HEK293 (cell line): ENCODE measurements at regions not wholly inside any gene's neighbourhood (a gene's known extent, or its start where the extent isn't known, plus 50 kb on each side); places are given as distances from the start of the nearest gene placed in this dataset.

Experiments used
- CTCF ChIA-PET: fragments of 350-600 bp; formaldehyde crosslinking; extraction: SDS; loops from one replicate; lab custom pipeline; 2021; ENCODE audit warnings: antibody characterized with exemption; lab: Yijun Ruan, JAX
- POLR2A ChIA-PET: fragments of 300-600 bp; formaldehyde crosslinking; extraction: SDS; loops from one replicate; lab custom pipeline; 2020; ENCODE audit warnings: antibody characterized with exemption, inconsistent platforms; lab: Yijun Ruan, JAX
- H3K27ac ChIP-seq: fragments of 200-500 bp; sonication (Bioruptor generic); 2 replicates; pipeline ENCODE4 v1.5.1; 2014; ENCODE audit warnings: low read depth, low read length, control low read depth, inconsistent platforms; ENCODE audit errors: extremely low read depth
- H3K36me3 ChIP-seq, 2 experiments: fragments of 200-500 bp in 1 of 2; sonication (Bioruptor generic) in 1 of 2; 1 replicate in 1 of 2; 2 replicates in 1 of 2; pipeline ENCODE4 v1.5.1; 2014 to 2017; ENCODE audit warnings: inconsistent platforms in 2 of 2, low read length in 2 of 2; ENCODE audit not compliant: control insufficient read depth in 2 of 2, insufficient read depth in 1 of 2
- H3K4me1 ChIP-seq: fragments of 200-500 bp; sonication (Bioruptor generic); 2 replicates; pipeline ENCODE4 v1.5.1; 2014; ENCODE audit warnings: mild to moderate bottlenecking, low read length, inconsistent platforms; ENCODE audit not compliant: control insufficient read depth, insufficient read depth
- H3K4me3 ChIP-seq: 2 replicates; pipeline ENCODE4 v1.5.1; 2011; ENCODE audit warnings: low read depth, mild to moderate bottlenecking, control low read depth, low read length, moderate library complexity
- H3K9me3 ChIP-seq: fragments of 200-500 bp; sonication (Bioruptor generic); 2 replicates; pipeline ENCODE4 v1.5.1; 2014; ENCODE audit warnings: low read depth, low read length, inconsistent platforms; ENCODE audit not compliant: control insufficient read depth, insufficient read depth
- ATF2 ChIP-seq: fragments of 450-650 bp; formaldehyde crosslinking; IDR thresholded peaks from 2 replicates; pipeline ENCODE4 v1.5.1; 2016; ENCODE audit warnings: missing biosample characterization, missing genetic modification characterization, low read depth
- GFI1B ChIP-seq: fragments of 450-650 bp; formaldehyde crosslinking; IDR thresholded peaks from 2 replicates; pipeline ENCODE4 v1.5.1; 2016; ENCODE audit warnings: missing biosample characterization, missing genetic modification characterization
- IKZF3 ChIP-seq: fragments of 450-650 bp; IDR thresholded peaks from 2 replicates; pipeline ENCODE4 v1.5.0; 2018; ENCODE audit warnings: missing biosample characterization, mild to moderate bottlenecking, missing genetic modification characterization, moderate library complexity
- INSM2 ChIP-seq: fragments of 450-650 bp; formaldehyde crosslinking; IDR thresholded peaks from 2 replicates; pipeline ENCODE4 v1.5.1; 2016; ENCODE audit warnings: missing biosample characterization, missing genetic modification characterization
- MYNN ChIP-seq: fragments of 450-650 bp; formaldehyde crosslinking; IDR thresholded peaks from 2 replicates; pipeline ENCODE4 v1.5.1; 2016; ENCODE audit warnings: missing biosample characterization, missing genetic modification characterization, borderline replicate concordance
- SALL2 ChIP-seq: fragments of 450-650 bp; formaldehyde crosslinking; IDR thresholded peaks from 2 replicates; pipeline ENCODE4 v1.5.0; 2017; ENCODE audit warnings: missing biosample characterization, mild to moderate bottlenecking, missing genetic modification characterization, borderline replicate concordance
- SP7 ChIP-seq: fragments of 450-650 bp; formaldehyde crosslinking; IDR thresholded peaks from 2 replicates; pipeline ENCODE4 v1.5.1; 2016; ENCODE audit warnings: missing biosample characterization, missing genetic modification characterization
- TSHZ1 ChIP-seq: fragments of 450-650 bp; formaldehyde crosslinking; IDR thresholded peaks from 2 replicates; pipeline ENCODE4 v1.5.1; 2016; ENCODE audit warnings: missing biosample characterization, missing genetic modification characterization, borderline replicate concordance
- ZBTB17 ChIP-seq: fragments of 450-650 bp; formaldehyde crosslinking; IDR thresholded peaks from 2 replicates; pipeline ENCODE4 v1.5.1; 2016; ENCODE audit warnings: missing biosample characterization, missing genetic modification characterization
- ZBTB26 ChIP-seq: fragments of 450-650 bp; formaldehyde crosslinking; optimal IDR thresholded peaks from 2 replicates; pipeline ENCODE3; 2016; ENCODE audit warnings: missing biosample characterization, mild to moderate bottlenecking, missing genetic modification characterization
- ZNF26 ChIP-seq: fragments of 450-650 bp; formaldehyde crosslinking; IDR thresholded peaks from 2 replicates; pipeline ENCODE4 v1.5.1; 2016; ENCODE audit warnings: missing biosample characterization, missing genetic modification characterization
- ZNF280D ChIP-seq: fragments of 450-650 bp; formaldehyde crosslinking; IDR thresholded peaks from 2 replicates; pipeline ENCODE4 v1.5.1; 2016; ENCODE audit warnings: missing biosample characterization, missing genetic modification characterization
- ZNF292 ChIP-seq: fragments of 450-650 bp; formaldehyde crosslinking; IDR thresholded peaks from 2 replicates; pipeline ENCODE4 v1.5.1; 2016; ENCODE audit warnings: low read depth, missing biosample characterization, missing genetic modification characterization, borderline replicate concordance
- ZNF404 ChIP-seq: fragments of 450-650 bp; formaldehyde crosslinking; IDR thresholded peaks from 2 replicates; pipeline ENCODE4 v1.5.1; 2017; ENCODE audit warnings: missing biosample characterization, missing genetic modification characterization
- ZNF530 ChIP-seq: fragments of 450-650 bp; formaldehyde crosslinking; IDR thresholded peaks from 2 replicates; pipeline ENCODE4 v1.5.1; 2016; ENCODE audit warnings: low read depth, missing biosample characterization, missing genetic modification characterization
- ZNF596 ChIP-seq: fragments of 450-650 bp; IDR thresholded peaks from 2 replicates; pipeline ENCODE4 v1.5.0; 2018; ENCODE audit warnings: missing biosample characterization, mild to moderate bottlenecking, missing genetic modification characterization, moderate library complexity
- ZNF621 ChIP-seq: fragments of 450-650 bp; formaldehyde crosslinking; IDR thresholded peaks from 2 replicates; pipeline ENCODE4 v1.5.1; 2017; ENCODE audit warnings: missing biosample characterization, missing genetic modification characterization
- ZNF654 ChIP-seq: fragments of 450-650 bp; formaldehyde crosslinking; IDR thresholded peaks from 2 replicates; pipeline ENCODE4 v1.5.1; 2016; ENCODE audit warnings: low read depth, missing biosample characterization, missing genetic modification characterization
- ZNF76 ChIP-seq: fragments of 450-650 bp; formaldehyde crosslinking; IDR thresholded peaks from 2 replicates; pipeline ENCODE4; 2016; ENCODE audit warnings: low read depth, missing biosample characterization, missing genetic modification characterization, borderline replicate concordance
- ZNF776 ChIP-seq: fragments of 450-650 bp; formaldehyde crosslinking; IDR thresholded peaks from 2 replicates; pipeline ENCODE4 v1.5.0; 2017; ENCODE audit warnings: missing biosample characterization, missing genetic modification characterization, borderline replicate concordance
- ZNF791 ChIP-seq: fragments of 450-650 bp; formaldehyde crosslinking; IDR thresholded peaks from 2 replicates; pipeline ENCODE4 v1.5.1; 2016; ENCODE audit warnings: missing biosample characterization, missing genetic modification characterization
- ZNF792 ChIP-seq: fragments of 450-650 bp; formaldehyde crosslinking; IDR thresholded peaks from 2 replicates; pipeline ENCODE4 v1.5.1; 2016; ENCODE audit warnings: missing biosample characterization, missing genetic modification characterization

GRCh38 chr3:54066253-54066652 is 56.1 kb upstream of the CACNA2D3 start:
- H3K36me3 ChIP-seq = no peaks in the 10 kb centered on the region
- ChIA-PET CTCF (interaction anchor here (0.6 kb wide), 1 partner anchor 31 kb away, joined by 4 read pairs; no protein-coding TSS in a partner anchor), POLR2A (no interaction called here)
- no peaks in the 10 kb centered on the region for H3K4me1 ChIP-seq
- TF ChIP-seq ZBTB17 (tag by site-specific recombination) (no peak), GFI1B (tag by site-specific recombination) (no peak), ZNF26 (tag by site-specific recombination) (no peak), ZNF280D (tag by site-specific recombination) (no peak), SP7 (tag by site-specific recombination) (no peak), ZNF596 (tag by site-specific recombination) (no peak), ZNF621 (tag by site-specific recombination) (no peak), ZNF292 (tag by site-specific recombination) (no peak), ZNF76 (tag by site-specific recombination) (no peak), ZNF776 (tag by site-specific recombination) (no peak), ZNF530 (tag by site-specific recombination) (no peak)
- H3K9me3 ChIP-seq = no peaks in the 10 kb centered on the region
- H3K4me3 ChIP-seq = no peak overlapping the region
- no peak overlapping the region for H3K27ac ChIP-seq

- ChIA-PET CTCF (no interaction called here), POLR2A (no interaction called here)
- H3K4me3 ChIP-seq = no peak overlapping the region
- TF ChIP-seq ZBTB26 (no peak), ZNF792 (no peak), IKZF3 (tag by site-specific recombination) (no peak), ATF2 (tag by site-specific recombination) (no peak), INSM2 (no peak), ZNF404 (tag by site-specific recombination) (no peak), ZNF654 (tag by site-specific recombination) (no peak), ZNF791 (tag by site-specific recombination) (no peak), SALL2 (no peak), TSHZ1 (tag by site-specific recombination) (no peak), MYNN (tag by site-specific recombination) (no peak)
Observed at GRCh38 chr3:54065586-54065985, 56.8 kb upstream of the CACNA2D3 start.

More at GRCh38 chr3:54065586-54065985, 56.8 kb upstream of the CACNA2D3 start:
- Histone ChIP-seq H3K9me3 (no peaks in the 10 kb centered on the region), H3K36me3 (no peaks in the 10 kb centered on the region), H3K27ac (no peak overlapping the region), H3K4me1 (no peaks in the 10 kb centered on the region)
